Spleen (tissue), 7 donors: ENCODE measurements at regions not wholly inside any gene's neighbourhood (a gene's known extent, or its start where the extent isn't known, plus 50 kb on each side); places are given as distances from the start of the nearest gene placed in this dataset.
"Not testable (repeated sequence)": the region's sequence is repeated elsewhere in the genome, so short reads cannot be mapped to it uniquely, and the experiment has no call there.

Experiments
- POLR2A ChIP-seq, 3 donors: fragments of 450-650 bp; IDR thresholded peaks; one replicate each; pipeline ENCODE4 v1.5.1; 2017; ENCODE audit warnings: antibody characterized with exemption in 3 of 3, mild to moderate bottlenecking in 1 of 3
- POLR2AphosphoS5 ChIP-seq, 3 donors: sonication (generic); formaldehyde crosslinking; IDR thresholded peaks; one replicate each; pipeline ENCODE4 v1.5.1; 2017; ENCODE audit warnings: antibody characterized with exemption in 3 of 3
- TF ChIP-seq, protein P1 (sequence below), 11 experiments: fragments of 200-600 bp in 7 of 11; fragments of 450-650 bp in 4 of 11; sonication (generic) in 4 of 11; IDR thresholded peaks in 8 of 11; conservative IDR thresholded peaks in 3 of 11; 1 replicate in 7 of 11; 2 replicates in 4 of 11; pipeline versions ENCODE4 v1.4.0 to v1.8.0; 2016 to 2021; ENCODE audit warnings: antibody characterized with exemption in 11 of 11, inconsistent platforms in 4 of 11, mild to moderate bottlenecking in 1 of 11
- donor health status: DM: no; HTN: no; CAD: no; lungs with moderate emphysema.
- donor health status: DM: no; HTN: no; CAD: no.
- donor health status: DM: no; HTN: no; CAD: no.

DNA sequence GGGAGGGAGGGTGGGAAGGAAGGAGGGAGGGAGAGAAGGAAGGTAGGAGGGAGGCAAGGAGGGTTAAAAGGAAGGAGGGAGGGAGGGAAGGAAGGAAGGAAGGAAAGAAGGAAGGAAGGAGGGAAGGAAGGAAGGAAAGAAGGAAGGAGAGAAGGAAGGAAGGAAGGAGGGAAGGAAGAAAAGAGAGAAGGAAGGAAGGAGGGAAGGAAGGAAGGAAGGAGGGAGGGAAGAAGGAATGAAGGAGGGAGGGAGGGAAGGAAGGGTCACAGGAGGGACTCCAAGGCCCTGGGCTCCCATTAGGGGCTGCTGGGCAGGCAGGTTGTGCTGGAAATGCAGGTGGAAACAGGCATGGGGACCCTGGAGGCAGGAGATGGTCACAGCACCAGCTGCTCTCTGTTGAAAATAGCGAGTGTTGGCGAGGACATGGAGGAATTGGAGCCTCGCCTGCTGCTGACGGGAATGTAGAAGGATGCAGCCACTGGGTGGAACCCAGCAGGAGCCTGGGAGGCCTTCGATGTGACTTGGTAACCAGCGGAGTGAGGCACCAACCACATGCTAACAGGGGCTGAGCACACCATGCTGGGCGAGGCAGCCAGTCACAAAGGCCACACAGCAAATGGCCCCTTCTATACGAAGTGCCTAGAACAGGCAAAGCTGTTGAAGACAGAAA, 217.3 kb upstream of the SGCG start:
- not testable (repeated sequence) for TF ChIP-seq POLR2A, POLR2AphosphoS5 (IDR thresholded peaks at IDR 0.05)
- TF ChIP-seq, protein P1, sequence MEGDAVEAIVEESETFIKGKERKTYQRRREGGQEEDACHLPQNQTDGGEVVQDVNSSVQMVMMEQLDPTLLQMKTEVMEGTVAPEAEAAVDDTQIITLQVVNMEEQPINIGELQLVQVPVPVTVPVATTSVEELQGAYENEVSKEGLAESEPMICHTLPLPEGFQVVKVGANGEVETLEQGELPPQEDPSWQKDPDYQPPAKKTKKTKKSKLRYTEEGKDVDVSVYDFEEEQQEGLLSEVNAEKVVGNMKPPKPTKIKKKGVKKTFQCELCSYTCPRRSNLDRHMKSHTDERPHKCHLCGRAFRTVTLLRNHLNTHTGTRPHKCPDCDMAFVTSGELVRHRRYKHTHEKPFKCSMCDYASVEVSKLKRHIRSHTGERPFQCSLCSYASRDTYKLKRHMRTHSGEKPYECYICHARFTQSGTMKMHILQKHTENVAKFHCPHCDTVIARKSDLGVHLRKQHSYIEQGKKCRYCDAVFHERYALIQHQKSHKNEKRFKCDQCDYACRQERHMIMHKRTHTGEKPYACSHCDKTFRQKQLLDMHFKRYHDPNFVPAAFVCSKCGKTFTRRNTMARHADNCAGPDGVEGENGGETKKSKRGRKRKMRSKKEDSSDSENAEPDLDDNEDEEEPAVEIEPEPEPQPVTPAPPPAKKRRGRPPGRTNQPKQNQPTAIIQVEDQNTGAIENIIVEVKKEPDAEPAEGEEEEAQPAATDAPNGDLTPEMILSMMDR (IDR thresholded peaks at IDR 0.05 in 8 of 11, conservative IDR thresholded peaks at IDR 0.05 in 3 of 11) = not testable (repeated sequence)
